Gastrocnemius medialis (tissue), 4 donors: ENCODE measurements at regions not wholly inside any gene's neighbourhood (a gene's known extent, or its start where the extent isn't known, plus 50 kb on each side); places are given as distances from the start of the nearest gene placed in this dataset.

Experiments used
- ATAC-seq, 2 donors: fragments of 150-250 bp; one replicate each; pipeline ENCODE4 v1.9.1; 2016
- DNase-seq, 2 donors: peaks; one replicate each; pipeline ENCODE4 v3.0.0-alpha.2; 2019
- H3K27ac ChIP-seq, 4 donors: fragments of 200-600 bp; sonication (generic); 1 replicate in 1 of 4; 2 replicates in 3 of 4; pipeline ENCODE4 v1.5.1; 2016 to 2018; ENCODE audit warnings: mild to moderate bottlenecking in 2 of 4, moderate library complexity in 1 of 4
- H3K27me3 ChIP-seq, 3 donors: fragments of 200-600 bp; sonication (generic) in 2 of 3; 1 replicate in 1 of 3; 2 replicates in 2 of 3; pipeline versions ENCODE4 v1.5.1 to v1.6.0; 2016 to 2019; ENCODE audit warnings: mild to moderate bottlenecking in 1 of 3, moderate library complexity in 1 of 3
- H3K36me3 ChIP-seq, 2 donors: fragments of 200-600 bp; sonication (generic) in 1 of 2; one replicate each; pipeline ENCODE4 v1.5.1; 2017 to 2018
- H3K4me1 ChIP-seq, 2 donors: fragments of 200-600 bp; sonication (generic) in 1 of 2; one replicate each; pipeline ENCODE4 v1.5.1; 2016 to 2017; ENCODE audit warnings: mild to moderate bottlenecking in 2 of 2
- H3K4me3 ChIP-seq, 4 donors: fragments of 200-600 bp; sonication (generic) in 3 of 4; 1 replicate in 1 of 4; 2 replicates in 3 of 4; pipeline ENCODE4 v1.5.1; 2016 to 2019; ENCODE audit warnings: mild to moderate bottlenecking in 2 of 4
- H3K9me3 ChIP-seq, 3 donors: fragments of 200-600 bp; sonication (generic) in 2 of 3; 1 replicate in 1 of 3; 2 replicates in 2 of 3; pipeline ENCODE4 v1.5.1; 2016 to 2019
- POLR2A ChIP-seq, 2 donors: fragments of 450-650 bp; IDR thresholded peaks; one replicate each; pipeline ENCODE4 v1.6.1; 2017; ENCODE audit warnings: antibody characterized with exemption in 2 of 2, mild to moderate bottlenecking in 2 of 2, moderate library complexity in 2 of 2
- in situ Hi-C, 4 donors: fragments of 200-750 bp; cut with MboI; loops; one replicate each; pipeline versions ENCODE4 v1.15.0 to v1.8.0; 2017; ENCODE audit warnings: low sequenced_read_pairs in 4 of 4
- intact Hi-C: fragments of 100-400 bp; cut with DNase I; formaldehyde crosslinking; loops from one replicate; pipeline ENCODE4 v1.15.1; 2023; ENCODE audit warnings: low total_unique reads
- TF ChIP-seq, protein P1 (sequence below), 5 experiments: fragments of 450-650 bp in 3 of 5; fragments of 200-600 bp in 2 of 5; sonication (generic) in 2 of 5; IDR thresholded peaks in 4 of 5; conservative IDR thresholded peaks in 1 of 5; 1 replicate in 4 of 5; 2 replicates in 1 of 5; pipeline ENCODE4 v1.5.1; 2016 to 2019; ENCODE audit warnings: antibody characterized with exemption in 5 of 5, mild to moderate bottlenecking in 3 of 5, moderate library complexity in 3 of 5

- Histone ChIP-seq H3K27ac (no peak overlapping the region), H3K36me3 (no peaks in the 10 kb centered on the region), H3K4me3 (no peak overlapping the region), H3K9me3 (no peaks in the 10 kb centered on the region), H3K27me3 (no peaks in the 10 kb centered on the region), H3K4me1 (no peaks in the 10 kb centered on the region)
- intact Hi-C loops: no loop called here
- DNase-seq: no peak
- in situ Hi-C loops: no loop called here
- no peak for ATAC-seq
- TF ChIP-seq, protein P1, sequence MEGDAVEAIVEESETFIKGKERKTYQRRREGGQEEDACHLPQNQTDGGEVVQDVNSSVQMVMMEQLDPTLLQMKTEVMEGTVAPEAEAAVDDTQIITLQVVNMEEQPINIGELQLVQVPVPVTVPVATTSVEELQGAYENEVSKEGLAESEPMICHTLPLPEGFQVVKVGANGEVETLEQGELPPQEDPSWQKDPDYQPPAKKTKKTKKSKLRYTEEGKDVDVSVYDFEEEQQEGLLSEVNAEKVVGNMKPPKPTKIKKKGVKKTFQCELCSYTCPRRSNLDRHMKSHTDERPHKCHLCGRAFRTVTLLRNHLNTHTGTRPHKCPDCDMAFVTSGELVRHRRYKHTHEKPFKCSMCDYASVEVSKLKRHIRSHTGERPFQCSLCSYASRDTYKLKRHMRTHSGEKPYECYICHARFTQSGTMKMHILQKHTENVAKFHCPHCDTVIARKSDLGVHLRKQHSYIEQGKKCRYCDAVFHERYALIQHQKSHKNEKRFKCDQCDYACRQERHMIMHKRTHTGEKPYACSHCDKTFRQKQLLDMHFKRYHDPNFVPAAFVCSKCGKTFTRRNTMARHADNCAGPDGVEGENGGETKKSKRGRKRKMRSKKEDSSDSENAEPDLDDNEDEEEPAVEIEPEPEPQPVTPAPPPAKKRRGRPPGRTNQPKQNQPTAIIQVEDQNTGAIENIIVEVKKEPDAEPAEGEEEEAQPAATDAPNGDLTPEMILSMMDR (IDR thresholded peaks at IDR 0.05 in 4 of 5, conservative IDR thresholded peaks at IDR 0.05 in 1 of 5): no peak
- no peak for TF ChIP-seq POLR2A (IDR thresholded peaks at IDR 0.05)
Measured at GRCh38 chr20:60242836-60243505, 284.7 kb downstream of the CDH26 start.

DNA sequence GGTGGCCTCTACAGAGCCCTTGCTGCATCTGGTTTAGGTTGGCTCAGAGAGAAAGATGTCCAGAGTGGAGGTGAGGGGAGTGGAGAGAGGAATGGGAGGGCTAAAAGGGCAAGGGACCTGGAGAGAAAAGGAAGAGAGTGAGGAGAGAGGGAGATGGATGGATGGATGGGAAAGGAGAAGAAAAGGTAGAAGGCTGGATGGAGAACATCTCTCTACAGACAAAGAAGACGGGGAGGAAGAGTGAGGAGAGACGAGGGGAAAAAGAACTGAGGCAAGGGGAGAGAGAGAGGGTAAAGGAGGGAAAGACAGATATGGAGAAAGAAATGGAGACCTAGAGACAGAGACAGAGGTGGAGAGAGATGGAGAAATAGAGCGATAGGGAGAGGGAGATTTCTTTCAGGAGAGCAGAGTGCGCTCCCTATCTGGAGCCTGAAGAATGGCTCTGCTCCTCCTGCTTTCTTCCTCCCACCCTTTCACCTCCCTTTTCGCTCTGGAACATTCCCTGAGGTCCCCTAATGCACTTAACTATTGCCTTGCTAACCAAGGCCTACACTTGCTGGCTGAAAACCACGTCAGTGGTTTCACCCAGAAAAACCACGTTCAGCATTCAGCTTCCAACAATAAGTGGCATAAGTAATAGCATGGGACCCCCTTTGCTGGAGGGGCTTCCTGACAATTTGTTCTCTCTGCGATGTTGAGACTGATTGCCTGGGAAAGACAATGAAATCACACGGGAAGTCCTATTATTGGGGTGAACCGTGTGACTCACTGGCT is 286.3 kb downstream of the CDH26 start:
- H3K27ac ChIP-seq: no peak overlapping the region
- intact Hi-C loops (no loop called here), in situ Hi-C loops (no loop called here)
- H3K36me3 ChIP-seq: no peaks in the 10 kb centered on the region
- no peaks in the 10 kb centered on the region for H3K27me3 ChIP-seq
- no peaks in the 10 kb centered on the region for H3K9me3 ChIP-seq
- TF ChIP-seq, protein P1 (IDR thresholded peaks at IDR 0.05 in 4 of 5, conservative IDR thresholded peaks at IDR 0.05 in 1 of 5): no peak
- TF ChIP-seq POLR2A (IDR thresholded peaks at IDR 0.05): no peak
- DNase-seq: no peak
- no peak for ATAC-seq
- no peak overlapping the region for H3K4me3 ChIP-seq
- no peaks in the 10 kb centered on the region for H3K4me1 ChIP-seq

DNA sequence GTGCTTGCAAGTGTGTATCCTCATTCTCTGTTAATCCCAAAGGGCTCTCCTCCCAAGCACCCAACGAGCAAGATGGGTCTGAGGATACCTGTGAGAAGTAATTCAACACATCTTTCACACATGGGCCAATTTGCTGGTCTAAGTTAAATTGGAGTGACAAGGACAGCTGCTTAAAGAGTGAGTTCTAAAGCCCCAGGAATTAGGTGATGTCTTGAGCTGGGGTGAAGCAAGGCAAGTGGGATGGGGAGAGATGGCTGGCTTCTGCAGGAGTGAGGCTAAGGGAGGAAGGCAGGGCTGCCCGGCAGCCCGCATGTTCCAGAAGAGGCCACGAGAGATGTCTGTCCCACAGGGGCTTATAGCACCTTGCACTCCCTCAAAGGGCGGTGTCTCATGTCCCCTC is 288.5 kb downstream of the CDH26 start:
- Histone ChIP-seq H3K36me3 (no peaks in the 10 kb centered on the region), H3K4me3 (no peak overlapping the region), H3K27ac (no peak overlapping the region), H3K9me3 (no peaks in the 10 kb centered on the region), H3K27me3 (no peaks in the 10 kb centered on the region), H3K4me1 (no peaks in the 10 kb centered on the region)
- intact Hi-C loops: no loop called here
- DNase-seq: no peak
- no peak for ATAC-seq
- TF ChIP-seq, protein P1 (IDR thresholded peaks at IDR 0.05 in 4 of 5, conservative IDR thresholded peaks at IDR 0.05 in 1 of 5): no peak
- no peak for TF ChIP-seq POLR2A (IDR thresholded peaks at IDR 0.05)
- in situ Hi-C loops: no loop called here

DNA sequence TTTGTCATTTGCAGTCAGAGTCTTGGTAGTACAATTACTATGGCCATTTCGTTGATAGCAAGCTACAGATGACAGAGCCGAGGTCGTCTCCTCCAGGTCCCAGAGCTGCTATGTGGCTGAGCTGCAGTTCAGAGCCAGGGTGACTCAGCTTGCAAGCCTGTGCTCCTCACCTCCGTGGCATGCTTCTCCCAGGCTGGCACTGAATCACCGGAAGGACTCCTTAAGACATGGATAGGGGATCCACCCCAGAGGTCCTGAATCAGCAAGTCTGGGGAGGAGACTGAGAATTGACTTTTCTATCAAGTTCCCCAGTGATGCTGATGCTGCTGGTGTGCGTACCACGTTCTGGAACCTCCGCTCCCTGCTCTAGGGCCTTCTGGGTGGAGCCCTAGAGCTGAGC is 291.2 kb downstream of the CDH26 start:
- intact Hi-C loops: no loop called here
- H3K27ac ChIP-seq: no peak overlapping the region
- H3K27me3 ChIP-seq: no peaks in the 10 kb centered on the region
- in situ Hi-C loops: no loop called here
- H3K4me3 ChIP-seq: no peak overlapping the region
- no peak for ATAC-seq
- no peaks in the 10 kb centered on the region for H3K36me3 ChIP-seq
- TF ChIP-seq POLR2A (IDR thresholded peaks at IDR 0.05): no peak
- TF ChIP-seq, protein P1 (IDR thresholded peaks at IDR 0.05 in 4 of 5, conservative IDR thresholded peaks at IDR 0.05 in 1 of 5): no peak
- DNase-seq: no peak
- H3K4me1 ChIP-seq: no peaks in the 10 kb centered on the region
- no peaks in the 10 kb centered on the region for H3K9me3 ChIP-seq
